HG02798 (cell line): ENCODE measurements at regions not wholly inside any gene's neighbourhood (a gene's known extent, or its start where the extent isn't known, plus 50 kb on each side); places are given as distances from the start of the nearest gene placed in this dataset.

Source experiments
- ATAC-seq: cut with Tn5 transposase; IDR thresholded peaks from one replicate; pipeline ENCODE4 v1.9.1; 2021; ENCODE audit warnings: mild to moderate bottlenecking; ENCODE audit not compliant: unreplicated experiment, poor library complexity

- no peak for ATAC-seq
These were observed 1396.8 kb downstream of the LRRC4C start for GRCh38 chr11:40062616-40063015.

DNA sequence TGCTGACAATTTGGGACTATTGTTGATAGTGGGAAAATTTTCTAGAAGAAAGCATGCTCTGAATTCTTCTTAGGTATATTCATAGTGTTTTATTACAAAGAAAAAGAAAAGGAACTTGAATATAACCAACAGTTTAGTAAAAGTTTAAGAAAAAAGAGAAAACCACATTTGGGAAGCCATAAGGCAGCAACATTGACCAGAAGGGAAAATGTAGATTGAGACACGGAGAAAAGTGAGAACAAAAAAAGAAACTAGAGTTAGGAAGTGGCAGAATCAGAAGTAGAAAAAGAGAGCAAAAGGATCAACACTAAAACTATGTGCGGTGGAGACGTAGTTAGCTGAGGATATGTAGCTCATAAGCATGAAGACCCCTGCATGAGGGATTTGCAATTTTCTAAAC is 1398.2 kb downstream of the LRRC4C start:
- no peak for ATAC-seq

- ATAC-seq, result no peak
These were observed 1404.8 kb downstream of the LRRC4C start for GRCh38 chr11:40054631-40055030.

- no peak for ATAC-seq
These were observed 1414.1 kb downstream of the LRRC4C start for GRCh38 chr11:40045312-40045711.

DNA sequence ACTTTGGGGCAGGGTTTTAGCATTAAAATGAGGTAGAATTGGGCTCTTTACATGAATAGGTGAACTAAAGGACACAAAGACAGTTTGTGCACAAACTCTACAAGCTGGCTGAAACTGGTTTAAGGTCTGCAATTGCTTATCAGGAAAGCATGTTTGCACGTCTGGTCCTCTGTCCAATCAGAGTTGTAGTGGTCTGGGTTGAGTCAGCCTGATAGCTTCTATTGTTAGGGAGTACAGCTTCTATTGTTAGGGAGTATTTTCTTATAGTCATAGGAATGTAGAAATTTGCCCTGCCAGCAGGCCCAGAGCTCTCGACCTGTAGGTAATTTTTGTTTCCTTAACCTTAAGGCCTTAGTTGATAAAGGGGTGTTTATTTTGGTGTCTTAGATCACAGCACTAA is 1422.4 kb downstream of the LRRC4C start:
- ATAC-seq, result no peak

- ATAC-seq, result no peak
These were observed 1427.1 kb downstream of the LRRC4C start for GRCh38 chr11:40032331-40032730.

- no peak for ATAC-seq
These were observed 1428.6 kb downstream of the LRRC4C start for GRCh38 chr11:40030867-40031266.

GRCh38 chr11:40029391-40029790 is 1430.1 kb downstream of the LRRC4C start:
- no peak for ATAC-seq

DNA sequence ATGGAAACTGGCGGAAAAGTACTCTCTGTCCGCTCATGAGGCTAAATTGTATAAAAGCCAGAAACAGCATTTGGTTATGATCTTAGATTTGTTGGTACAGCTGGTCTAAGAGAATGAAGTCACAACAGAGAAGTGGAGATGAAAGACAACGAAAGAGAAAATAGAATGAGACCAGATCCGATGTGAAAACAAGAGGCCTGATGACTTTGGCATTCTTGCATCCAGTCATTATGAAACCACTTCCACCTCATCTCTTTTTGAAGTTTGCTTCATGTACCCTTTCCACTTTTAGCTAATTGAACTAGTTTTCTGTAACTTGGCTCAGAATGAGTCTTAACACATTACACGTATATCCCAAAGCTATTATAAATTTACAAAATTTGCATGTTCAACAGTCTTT is 1431.7 kb downstream of the LRRC4C start:
- ATAC-seq, result peak; percentile 60

- no peak for ATAC-seq
These were observed 1435.7 kb downstream of the LRRC4C start for GRCh38 chr11:40023724-40024123.

GRCh38 chr11:40010011-40010410 is 1449.4 kb downstream of the LRRC4C start:
- ATAC-seq, result no peak

DNA sequence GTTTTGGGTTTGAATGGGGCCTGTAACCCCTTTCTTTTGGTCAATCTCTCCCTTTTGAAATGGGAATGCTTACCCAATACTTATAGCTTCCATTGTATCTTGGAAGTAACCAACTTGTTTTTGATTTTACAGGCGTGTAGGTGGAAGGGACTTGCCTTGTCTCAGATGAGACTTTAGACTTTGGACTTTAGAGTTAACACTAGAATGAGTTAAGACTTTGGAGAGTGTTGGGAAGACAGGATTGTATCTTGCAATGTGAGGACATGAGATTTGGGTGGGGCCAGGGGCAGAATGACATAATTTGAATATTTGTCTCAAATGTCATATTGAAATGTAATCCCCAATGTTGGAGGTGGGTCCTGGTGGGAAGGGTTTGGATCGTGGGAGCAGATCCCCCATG is 1466.9 kb downstream of the LRRC4C start:
- no peak for ATAC-seq

DNA sequence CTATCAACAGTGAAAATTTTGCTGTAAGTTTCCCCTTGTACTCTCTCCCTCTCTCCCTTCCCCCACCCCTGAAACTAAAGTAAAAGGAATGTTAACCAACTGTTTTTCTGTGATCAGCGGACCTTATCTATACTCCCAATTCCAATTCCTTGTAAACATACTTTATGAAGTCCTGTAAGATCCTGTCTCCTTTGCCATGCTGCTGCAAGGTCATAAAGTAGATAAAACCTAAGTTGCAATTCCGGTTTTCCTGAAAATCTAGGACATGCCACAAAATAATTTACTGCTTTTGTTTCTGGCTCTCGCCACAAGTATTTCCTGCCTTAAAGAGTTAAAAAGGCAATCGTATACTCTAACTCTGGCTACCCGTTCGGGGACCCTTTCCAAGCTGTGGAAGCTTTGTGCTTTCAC is 1469.0 kb downstream of the LRRC4C start:
- ATAC-seq, result no peak

GRCh38 chr11:39975091-39975490 is 1484.4 kb downstream of the LRRC4C start:
- no peak for ATAC-seq

GRCh38 chr11:39972461-39972860 is 1487.0 kb downstream of the LRRC4C start:
- no peak for ATAC-seq

DNA sequence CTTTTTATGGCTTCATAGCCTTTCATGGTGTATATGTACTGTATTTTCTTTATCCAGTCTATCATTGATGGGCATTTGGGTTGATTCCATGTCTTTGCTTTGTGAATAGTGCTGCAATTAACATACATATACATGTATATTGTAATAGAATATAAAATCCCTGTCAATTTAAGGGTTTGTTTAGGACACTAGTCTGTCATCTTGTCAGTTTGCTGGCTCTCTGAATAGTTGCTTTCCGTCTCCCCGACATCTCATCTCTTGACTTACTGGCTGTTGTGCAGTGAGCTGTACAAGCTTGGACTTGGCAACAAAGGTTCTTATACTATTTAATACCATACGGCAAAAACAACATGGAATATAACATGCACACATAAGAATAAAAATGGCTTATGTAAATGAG is 1487.5 kb downstream of the LRRC4C start:
- no peak for ATAC-seq

- no peak for ATAC-seq
These were observed 1491.4 kb downstream of the LRRC4C start for GRCh38 chr11:39968071-39968470.

- no peak for ATAC-seq
These were observed 1493.8 kb downstream of the LRRC4C start for GRCh38 chr11:39965701-39966100.

GRCh38 chr11:39960206-39960605 is 1499.2 kb downstream of the LRRC4C start:
- ATAC-seq, result no peak

DNA sequence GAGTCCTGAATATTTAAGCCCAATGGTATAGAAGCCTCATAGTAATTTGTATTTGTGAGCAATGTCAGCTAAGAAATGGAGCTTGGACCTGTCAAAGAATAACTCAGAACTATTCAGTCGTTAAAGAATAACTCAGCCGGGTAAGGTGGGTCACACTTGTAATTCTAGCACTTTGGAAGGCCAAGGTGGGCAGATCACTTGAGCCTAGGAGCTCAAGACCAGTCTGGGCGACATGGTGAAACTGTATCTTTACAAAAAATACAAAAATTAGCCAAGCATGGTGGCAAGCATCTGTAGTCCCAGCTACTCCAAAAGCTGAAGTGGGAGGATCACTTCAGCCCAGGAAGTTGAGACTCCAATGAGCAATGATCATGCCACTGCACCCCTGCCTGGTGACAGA is 1526.5 kb downstream of the LRRC4C start:
- ATAC-seq, result no peak

- ATAC-seq, result no peak
These were observed 1542.2 kb downstream of the LRRC4C start for GRCh38 chr11:39917256-39917655.

DNA sequence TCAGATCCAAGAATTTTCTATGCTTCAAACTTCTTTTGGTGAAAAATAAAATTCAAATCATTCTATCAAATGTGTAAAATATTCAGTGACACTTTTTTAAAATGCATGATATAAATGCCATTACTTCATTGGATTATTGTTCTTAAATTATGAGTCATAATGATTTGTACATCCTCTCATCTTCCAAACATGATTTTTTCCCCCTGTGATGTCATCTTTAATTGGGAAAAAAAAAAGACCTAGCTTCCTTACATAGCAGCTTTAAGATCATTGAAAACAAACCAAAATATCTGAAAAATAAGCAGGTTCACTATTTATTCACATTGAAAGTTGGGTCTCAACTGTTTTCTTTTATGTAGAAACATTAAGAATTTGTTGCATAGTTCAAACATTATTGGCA is 1549.4 kb downstream of the LRRC4C start:
- ATAC-seq, result no peak

GRCh38 chr11:39860931-39861330 is 1598.5 kb downstream of the LRRC4C start:
- ATAC-seq, result no peak
